Activated CD8-positive, alpha-beta memory T cell treated with anti-CD3 and anti-CD28 coated beads, Interleukin-2, amount 50 U/mL, for 4 hours (primary cell): ENCODE measurements at regions not wholly inside any gene's neighbourhood (a gene's known extent, or its start where the extent isn't known, plus 50 kb on each side); places are given as distances from the start of the nearest gene placed in this dataset.
"Not testable (repeated sequence)": the region's sequence is repeated elsewhere in the genome, so short reads cannot be mapped to it uniquely, and the experiment has no call there.

Source experiments
- DNase-seq: peaks from one replicate; pipeline ENCODE4 v3.0.0-alpha.2; 2020

DNA sequence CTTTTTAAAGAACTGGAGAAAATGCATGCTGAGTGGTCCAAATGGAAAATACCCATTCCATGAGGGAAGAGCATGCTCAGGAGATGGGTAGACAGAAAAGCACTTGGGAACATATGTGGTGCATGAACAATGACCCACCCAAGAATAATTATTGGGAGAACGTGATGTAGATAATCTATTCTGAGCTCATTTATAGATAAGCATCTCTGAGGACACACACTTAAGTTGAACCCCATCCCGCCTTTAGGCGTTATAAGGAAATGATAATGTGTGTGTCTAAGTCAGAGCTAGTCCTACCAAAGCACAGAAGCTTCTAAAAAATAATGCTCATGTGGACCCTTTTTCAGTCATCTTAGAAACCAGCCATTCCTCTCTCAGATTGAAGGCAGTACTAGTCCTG lies 189.9 kb downstream of the KTN1 start:
- DNase-seq = no peak

DNA sequence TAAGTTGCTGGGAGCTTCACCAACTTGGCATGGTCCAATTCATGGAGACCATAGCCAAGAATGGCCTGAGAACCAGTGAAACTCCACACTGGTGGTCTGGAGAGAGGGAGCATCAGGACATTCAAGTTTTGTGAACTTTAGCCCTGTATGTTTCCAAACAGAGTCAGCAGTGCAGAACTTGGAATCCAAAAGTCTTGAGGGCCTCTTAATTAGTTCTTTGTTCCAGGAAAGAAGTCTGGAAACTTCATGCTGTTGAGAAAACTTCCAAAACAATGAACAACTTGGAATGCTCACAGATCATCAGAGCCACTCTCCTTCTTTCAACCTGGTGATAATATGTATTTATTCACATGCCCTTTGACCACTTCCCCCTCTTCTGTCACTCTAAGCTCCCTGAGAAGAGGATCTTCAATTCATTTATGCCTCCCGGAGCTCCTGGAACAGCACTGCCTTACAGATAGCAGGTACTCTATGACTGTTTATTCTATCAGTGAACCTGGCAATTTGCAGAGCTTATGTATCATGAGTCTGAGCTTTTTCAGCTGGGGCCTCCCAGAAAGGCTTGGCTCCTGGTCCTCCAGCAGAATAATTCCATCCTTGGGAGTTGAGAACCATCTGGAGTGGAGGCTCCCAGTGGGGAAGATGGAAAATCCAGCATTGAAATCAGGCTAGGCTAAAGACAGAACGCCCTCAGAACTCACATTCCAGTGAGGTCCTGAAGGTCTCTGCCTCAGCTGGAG lies 191.4 kb downstream of the KTN1 start:
- no peak for DNase-seq

DNA sequence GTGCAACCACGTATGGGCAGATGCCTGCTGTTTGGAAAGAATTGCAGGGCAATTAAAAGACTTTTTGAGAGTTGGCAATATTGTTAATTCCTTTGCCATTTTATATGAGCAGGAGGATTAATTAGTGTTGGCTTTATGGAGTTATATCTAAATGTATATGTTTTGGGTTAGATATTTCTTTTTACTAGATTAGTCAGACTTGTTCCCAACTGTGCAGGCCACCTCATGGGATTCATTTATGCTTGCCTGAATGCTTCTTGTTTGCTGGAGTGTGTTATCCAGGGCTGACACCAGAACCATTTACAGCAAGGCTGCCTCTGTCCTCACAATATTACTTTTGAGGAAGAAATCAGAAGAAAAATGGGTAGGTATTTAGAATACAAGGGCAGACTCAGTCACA lies 192.5 kb downstream of the KTN1 start:
- DNase-seq = no peak

DNA sequence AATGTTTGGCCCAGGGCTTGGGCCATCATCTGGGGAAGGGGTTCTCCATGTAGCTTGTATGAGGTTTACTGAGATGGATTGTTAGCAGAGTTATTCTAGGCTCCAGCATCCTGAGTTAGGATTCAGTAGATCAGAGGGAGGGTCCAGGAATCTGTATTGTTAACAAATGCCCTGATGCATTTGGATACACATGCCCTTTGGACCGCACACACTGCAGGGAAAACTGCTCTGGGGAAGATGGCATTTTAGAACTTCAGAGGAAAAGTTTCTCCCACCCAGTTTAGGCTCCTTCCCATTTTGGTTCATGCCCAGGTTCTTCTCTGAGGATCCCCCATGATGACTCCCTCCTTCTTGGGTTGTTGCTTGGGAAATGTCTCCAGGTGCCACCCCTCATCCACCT lies 193.3 kb downstream of the KTN1 start:
- DNase-seq = no peak

DNA sequence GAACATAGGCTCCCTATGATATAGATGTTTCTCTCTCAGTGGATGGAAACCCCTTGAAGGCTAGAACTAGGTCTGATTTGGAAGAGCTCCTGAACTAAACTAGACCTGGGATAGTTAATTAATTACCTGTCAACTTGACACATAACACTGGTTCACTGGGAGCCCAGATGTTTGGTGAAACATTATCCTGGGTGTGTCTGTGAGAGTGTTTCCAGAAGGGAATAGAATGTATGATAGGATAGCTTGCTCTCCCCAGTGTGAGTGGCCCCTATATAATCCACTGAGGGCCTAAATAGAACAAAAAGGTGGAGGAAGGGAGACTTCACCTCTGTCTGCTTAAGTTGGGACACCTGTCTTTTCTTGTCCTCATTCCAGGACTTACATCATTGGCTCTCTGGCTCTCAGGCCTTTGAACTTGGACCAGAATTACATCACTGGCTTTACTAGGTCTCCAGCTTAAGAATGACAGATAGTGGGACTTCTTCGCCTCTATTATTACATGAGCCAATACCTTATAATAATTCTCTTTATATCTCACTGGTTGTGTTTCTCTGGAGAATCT lies 194.1 kb downstream of the KTN1 start:
- no peak for DNase-seq

DNA sequence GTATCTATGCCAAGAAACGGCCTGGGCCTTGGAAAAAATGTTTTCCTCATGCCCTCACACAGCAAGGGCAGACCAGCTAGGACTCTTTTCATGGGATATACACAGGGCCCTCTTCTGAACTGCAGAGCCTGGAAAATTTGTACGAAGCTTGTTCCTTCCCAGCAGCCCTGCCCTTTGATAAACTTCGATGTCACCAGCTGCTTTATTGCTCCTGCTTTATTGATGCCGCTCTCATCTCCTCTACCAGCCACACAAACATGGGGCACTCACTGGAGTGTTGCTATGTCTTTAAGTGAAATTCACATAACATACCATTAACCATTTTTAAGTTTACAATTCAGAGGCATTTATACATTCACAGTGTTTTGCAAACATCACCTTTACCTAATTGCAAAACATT lies 197.9 kb downstream of the KTN1 start:
- DNase-seq = no peak

DNA sequence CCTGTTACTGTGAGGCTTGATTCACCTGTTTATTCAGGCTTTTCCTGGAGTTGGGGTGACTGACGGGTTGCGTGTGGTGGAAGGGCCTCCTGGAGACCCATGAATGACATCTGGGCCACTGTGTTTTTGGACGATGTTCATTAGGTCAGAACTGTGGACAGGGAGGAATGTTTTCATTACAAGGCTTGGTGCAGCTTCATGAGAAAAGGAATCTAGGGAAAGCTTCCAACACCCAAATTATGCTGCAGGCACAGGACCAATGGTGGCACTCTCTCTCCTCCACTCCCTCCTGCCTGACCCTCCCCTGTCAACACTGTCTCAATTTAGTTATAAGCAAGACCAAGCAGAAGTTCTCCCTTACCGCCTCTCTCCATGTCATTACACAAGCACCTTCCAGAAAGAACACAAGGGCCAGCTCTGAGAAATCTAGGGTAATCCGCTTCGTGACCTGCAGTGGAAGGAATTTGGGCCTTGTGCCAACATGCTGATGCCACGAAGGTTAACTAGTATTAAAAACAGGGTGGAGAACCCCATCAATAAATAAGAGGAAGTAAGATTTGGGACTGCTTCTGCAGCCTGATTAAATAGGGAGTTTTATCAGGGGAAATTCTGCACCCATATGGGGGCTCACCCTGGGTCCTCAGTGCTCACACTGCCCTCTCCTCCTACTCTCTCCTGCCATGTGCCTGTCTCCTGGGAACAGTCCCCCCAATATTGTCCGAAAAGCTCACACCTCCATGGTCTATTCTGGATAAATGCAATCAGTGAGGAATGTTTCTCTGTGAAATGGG lies 200.3 kb downstream of the KTN1 start:
- DNase-seq = no peak

DNA sequence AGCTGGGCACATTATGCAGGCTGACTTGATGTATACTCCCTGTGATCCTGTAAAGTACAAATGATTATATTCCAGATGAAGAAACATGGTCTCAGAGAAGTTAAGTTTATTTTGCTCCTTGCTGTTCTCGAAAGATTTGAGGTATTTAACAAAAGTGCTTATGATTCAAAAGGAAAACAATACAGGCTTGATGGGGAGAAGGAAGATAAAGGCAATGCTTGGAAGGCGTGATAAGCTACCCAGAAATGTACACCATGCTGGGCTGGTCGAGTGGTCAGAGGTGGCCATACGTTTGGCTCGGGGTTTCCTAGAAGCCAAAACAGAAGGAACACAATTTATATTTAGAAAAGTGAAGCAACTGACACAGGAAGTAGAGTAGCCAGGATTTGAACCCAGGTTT lies 201.0 kb downstream of the KTN1 start:
- DNase-seq = no peak

DNA sequence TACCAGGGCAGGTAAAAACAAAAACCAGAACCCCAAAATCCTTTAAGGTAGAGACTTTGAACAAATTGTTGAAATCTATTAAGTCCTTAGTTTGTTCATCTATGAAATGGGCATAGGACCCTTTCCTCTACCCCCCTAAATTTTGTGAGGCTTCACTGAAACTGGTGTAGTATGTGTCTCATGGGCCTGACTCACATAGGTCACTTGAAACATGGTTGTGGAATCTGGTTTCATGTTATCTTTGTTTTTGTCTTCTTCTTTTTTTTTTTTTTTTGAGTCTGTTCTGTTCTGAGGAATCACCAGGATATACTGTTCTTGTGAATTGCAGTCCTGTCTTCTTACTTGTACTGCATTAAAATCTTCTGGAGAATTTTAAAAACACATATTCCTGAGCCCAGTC lies 202.2 kb downstream of the KTN1 start:
- DNase-seq = no peak

DNA sequence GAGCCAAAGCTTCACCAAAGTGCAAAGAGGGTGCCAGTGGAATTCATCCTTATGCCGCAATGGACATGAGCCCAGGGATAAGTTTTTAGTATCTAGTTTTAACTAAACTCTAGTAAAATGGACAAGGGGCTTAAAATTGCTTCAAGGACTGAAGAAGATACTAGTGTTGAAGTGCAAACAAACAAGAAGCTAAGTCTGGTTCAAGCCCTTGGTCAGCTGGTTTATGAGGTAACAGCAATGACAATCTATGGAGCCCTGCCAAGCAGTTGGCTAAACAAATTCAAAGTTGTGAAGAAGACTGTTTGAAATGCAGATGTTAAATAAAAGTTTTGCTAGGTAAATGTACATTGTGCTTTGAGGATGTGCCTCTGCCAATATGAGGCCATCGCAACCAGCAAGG lies 209.4 kb downstream of the KTN1 start:
- no peak for DNase-seq

DNA sequence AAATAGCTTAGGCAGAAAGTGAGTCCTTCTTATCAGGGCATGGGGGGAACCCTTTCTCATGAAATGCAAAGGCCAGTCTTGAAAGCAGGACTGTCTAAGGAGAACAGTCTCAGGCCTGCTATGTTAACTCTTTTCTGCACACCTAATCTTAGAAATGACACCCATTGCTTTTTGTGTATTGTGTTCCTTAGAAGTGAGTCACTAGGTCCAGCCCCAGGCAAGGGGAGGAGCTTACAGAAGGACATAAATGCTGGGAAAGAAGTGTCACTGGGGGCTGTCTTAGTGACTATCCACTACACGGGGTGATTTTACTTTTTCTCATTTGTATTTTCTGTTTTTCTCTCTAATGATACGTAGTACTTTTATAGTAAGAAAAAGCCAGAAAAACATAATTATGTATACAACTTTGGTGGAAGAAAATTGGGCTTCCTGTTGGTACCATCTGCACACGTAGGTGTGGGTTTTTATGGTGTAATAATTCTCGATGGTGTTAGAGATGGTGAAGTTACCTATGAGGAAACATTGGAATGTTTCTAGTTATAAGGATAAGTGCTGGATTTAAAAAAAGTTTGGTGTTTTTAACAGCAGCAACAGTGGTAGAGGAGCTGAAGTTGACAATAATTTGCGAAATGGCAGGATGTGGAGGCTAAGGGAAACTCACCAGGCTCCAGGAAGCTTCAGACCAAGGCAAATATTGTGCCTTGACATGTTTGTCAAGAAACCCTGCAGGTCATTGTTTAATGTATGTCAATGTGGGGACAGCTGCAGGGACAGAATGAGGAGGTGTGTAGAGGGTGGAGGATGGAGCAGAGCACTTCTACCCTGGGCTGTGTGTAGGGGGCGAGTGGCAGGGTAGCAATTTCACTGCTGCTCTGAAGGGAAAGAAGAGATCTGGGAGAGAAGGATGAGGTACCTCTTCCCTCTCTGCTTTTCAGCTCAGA lies 214.9 kb downstream of the KTN1 start:
- DNase-seq = no peak

DNA sequence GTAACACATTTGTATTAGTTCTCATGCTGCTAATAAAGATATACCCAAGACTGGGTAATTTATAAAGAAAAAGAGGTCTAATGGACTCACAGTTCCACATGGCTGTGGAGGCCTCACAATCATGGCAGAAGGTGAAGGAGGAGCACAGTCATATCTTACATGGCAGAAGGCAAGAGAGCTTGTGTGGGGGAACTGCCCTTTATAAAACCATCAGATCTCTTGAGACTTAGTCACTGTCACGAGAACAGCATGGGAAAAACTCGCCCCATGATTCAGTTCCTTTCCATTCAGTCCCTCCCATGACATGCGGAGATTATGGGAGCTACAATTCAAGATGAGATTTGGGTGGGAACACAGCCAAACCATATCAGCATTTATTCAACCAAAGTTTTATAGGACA lies 216.5 kb downstream of the KTN1 start:
- not testable (repeated sequence) for DNase-seq

DNA sequence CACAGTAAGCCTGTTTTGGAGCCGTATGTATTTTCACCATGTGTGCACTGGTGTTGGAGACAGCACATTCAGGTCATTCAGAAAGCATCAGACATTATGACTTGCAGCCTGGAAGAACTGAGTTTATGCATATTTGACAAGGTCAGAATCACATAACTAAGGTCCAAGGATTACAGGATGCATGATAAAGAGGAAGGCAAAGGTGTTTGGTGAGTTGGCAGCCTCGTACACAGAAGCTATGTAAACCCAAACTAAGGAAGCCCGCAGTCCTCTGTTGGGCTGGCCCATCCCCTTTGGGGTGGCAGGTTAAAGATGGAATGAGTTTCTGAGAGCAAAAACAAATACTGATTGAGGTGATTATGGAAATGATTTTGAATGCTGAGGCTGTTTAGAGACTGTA lies 218.4 kb downstream of the KTN1 start:
- DNase-seq = no peak

DNA sequence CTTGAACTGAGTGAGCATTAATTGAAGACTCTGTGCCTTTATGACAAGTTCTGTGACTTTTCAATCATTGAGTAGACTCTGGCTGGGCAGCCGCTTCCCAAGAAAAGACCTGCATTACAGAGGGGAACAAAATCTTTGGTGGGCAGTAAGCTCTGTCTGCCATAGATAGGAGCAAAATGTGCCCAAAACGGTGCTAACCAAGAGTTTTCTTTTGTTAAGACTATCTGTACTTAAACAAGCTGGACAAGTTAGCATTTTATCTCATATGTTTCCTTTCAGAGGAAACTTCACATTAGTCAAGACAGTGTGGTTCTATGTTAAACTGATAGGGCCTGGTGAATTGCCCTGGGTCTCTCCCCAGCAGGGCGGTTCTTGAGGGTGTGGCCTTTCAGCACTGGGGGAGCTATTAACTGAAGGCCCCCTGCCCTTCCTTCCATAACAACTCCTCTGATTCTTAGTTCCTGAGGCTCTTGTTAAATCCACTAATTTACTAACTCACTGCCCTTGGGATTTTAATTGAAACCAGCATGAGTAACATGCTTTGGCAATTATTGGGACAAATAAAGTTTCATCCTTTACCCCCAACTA lies 219.6 kb downstream of the KTN1 start:
- DNase-seq = no peak

DNA sequence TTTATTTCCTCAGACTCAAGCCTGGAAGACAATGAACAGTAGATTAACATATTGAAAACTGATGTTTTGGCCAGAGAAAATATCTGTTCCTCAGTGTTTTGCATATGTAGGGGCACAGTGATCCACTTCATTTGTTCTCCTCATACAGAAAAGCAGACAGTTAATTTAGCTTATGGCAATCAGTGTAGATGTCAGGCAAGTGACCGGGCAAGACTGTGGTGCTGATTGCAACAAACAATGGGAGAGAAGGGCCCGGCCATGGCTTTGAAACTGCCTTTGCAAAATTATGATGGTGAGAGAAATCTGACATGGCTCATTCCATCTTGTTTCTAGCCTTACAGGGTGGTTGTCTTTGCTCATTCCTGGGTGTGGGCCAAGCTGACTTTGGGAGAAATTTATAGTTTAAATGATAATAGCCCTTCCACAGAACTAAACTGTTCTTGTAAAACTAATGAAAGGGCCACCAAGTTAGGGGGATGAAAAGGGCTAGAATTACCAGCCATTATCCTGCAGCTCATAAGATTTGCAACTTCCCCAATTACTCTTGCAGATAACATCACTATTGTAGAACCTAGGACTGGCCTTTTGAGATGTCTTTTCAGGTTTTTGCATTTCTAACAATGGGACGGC lies 220.3 kb downstream of the KTN1 start:
- DNase-seq = no peak

DNA sequence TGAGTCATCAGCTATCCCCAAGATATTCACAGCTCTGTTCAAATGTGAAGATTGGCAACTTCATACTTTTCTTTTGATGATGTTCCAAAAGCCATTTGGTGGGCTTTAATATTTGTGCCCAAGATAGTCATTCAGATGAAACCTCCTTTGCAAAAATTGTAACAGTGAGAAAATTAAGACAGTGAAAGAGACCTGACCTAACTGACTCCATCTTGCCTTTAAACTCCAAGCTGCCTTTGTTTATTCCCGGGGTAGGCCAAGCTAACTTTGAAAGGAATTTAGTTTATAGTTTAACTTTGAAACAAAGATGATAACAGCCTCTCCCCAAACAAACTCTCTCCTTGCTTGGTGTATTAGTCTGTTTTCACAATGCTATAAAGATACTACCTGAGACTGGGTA lies 221.1 kb downstream of the KTN1 start:
- DNase-seq = no peak

DNA sequence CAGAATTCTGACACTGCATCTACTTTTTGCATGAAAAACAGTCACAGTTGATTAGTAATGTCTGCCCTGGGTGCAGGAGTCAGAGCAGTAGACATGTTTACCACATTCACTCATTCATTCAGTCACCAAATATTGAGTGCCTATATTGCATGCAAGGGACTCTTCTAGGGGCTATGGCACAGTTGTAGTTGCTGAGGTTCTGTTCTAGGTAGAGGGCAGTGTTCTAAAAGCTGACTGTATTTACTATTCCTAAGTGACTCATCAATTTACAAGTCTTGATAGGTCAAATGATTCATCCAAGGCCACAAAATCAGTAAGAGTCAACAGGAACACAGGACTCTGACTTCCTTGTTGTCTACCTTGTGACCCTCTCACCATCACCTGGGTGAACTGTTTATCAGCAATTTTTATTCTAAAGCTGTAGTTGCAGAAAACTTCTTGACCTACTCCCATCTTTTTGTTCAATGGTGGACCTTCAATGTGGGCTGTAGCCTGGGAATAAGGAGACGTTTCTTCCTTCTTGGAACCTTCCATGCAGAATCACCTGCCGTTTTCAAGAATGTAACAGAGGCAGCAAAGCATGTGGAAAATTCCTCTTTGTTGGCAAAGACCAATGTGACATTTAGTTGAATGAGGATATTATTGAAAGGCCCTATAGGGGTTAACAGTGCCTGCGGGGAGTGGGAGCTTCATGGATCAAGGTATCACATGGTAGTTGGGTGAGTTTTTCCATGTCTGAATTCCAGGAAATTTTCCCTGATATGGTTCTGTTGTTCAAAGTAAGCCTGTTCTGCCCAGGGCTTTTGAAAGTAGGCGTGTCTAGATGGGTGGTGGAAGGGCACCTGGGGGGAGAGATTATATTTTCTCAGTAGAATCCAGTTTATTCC lies 223.2 kb downstream of the KTN1 start:
- DNase-seq = no peak

DNA sequence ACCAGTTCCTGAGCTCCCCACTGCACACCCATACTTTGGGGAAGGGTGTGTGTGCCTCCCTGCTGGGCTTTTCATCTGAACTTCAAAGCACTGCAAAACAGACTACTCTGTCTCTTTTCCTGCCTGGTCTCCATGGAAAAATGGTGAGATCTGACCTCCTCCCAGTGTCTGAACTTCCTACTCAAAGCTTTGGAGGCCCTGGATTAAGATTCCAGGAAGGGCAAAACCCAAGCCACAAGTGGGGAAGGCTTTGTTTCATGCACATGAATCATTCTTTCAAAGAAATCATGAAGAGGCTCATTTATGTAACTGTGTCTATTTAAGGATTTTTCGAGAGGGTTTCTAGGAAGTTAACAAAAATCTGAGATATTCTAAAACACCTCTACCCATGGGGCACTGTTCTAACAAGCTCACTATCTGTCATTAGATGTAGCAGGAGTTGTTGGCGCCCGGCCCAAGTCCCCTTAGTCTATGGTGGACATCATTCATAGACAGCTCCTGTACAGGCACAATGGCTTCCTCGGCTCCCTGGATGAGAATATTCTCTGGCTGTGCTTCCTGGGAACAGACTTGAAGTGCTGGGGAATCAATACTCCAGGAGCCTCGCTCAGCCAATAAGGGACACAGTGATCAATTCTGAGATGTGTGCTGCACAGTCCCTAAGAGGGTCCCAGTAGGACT lies 224.0 kb downstream of the KTN1 start:
- DNase-seq = no peak

DNA sequence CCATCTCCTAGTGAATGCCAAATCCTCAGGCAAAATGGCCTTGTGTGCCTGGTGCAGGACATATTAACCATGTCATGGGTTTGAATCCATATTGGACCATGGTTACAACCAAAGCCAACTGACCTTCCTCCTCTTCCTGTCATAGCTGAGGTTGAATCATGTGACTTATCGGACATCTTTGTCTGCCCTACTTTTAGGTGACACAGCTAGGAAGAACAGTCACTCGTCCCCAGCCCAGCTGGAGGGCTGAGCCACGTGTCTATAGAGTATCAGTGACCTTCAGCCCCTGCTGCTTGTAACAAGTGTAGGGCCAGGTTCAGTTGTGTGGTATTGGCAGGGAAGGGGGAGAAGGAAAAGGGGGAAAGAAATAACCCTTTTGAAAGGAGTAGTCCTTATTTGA lies 225.2 kb downstream of the KTN1 start:
- no peak for DNase-seq

DNA sequence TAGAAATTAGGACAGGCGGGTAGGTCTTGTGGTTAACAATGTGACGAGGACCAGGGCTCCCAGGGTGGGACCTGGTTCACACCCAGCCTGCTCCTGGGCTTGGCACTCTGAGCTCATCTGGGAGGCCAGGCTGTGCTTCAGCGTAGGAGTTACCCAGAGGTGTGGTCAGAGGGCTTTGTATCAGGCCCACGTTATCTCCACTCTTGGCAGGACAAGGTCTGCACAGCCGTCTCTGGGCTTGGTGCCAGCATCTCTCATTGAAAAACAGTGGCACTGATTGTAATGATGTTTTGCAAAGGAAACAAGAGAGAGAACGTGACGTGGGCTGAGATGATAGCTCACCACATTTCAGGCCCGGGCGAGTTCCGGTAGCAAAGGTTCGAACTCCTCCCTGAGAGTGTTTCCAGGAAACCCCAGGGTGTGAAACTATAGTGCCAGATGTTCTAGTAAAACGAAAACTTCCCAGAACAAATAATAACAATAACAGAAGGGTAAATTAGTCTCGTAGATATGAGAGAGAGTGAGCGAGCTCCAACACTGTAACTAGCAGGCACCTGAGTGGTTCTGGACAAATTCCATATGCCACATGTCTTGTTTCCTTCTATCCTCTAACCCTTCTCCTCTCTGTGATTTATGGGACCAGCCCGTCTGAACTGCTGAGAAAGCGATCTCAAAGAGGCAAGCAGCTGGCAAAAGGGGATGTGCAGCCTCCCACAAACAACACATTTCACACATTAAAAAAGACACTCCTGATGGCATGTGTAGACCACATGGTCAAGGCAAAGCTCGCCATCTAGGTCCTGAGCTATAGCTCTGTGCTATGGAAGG lies 227.3 kb downstream of the KTN1 start:
- DNase-seq = peak; percentile 54
